GM12873 (cell line): ENCODE measurements at regions not wholly inside any gene's neighbourhood (a gene's known extent, or its start where the extent isn't known, plus 50 kb on each side); places are given as distances from the start of the nearest gene placed in this dataset.

ENCODE experiments used
- TF ChIP-seq, protein P1 (sequence below): IDR thresholded peaks from 2 replicates; pipeline ENCODE4 v1.5.1; 2012; ENCODE audit warnings: low read depth, mild to moderate bottlenecking, moderate library complexity, low read length, control low read depth; ENCODE audit not compliant: insufficient read depth; ENCODE audit errors: missing control alignments

DNA sequence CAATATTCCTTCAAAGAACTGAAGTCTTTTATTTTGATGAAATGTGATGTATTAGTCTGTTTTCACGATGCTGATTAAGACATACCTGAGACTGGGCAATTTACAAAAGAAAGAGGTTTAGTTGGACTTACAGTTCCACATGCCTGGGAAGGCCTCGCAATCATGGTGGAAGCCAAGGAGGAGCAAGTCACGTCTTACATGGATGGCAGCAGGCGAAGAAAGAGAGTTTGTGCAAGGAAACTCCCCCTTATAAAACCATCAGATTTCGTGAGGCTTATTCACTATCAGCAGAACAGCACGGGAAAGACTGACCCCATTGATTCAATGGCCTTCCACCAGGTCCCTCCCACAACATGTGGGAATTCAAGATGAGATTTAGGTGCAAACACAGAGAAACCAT is 750.3 kb upstream of the KCND2 start:
- TF ChIP-seq, protein P1, sequence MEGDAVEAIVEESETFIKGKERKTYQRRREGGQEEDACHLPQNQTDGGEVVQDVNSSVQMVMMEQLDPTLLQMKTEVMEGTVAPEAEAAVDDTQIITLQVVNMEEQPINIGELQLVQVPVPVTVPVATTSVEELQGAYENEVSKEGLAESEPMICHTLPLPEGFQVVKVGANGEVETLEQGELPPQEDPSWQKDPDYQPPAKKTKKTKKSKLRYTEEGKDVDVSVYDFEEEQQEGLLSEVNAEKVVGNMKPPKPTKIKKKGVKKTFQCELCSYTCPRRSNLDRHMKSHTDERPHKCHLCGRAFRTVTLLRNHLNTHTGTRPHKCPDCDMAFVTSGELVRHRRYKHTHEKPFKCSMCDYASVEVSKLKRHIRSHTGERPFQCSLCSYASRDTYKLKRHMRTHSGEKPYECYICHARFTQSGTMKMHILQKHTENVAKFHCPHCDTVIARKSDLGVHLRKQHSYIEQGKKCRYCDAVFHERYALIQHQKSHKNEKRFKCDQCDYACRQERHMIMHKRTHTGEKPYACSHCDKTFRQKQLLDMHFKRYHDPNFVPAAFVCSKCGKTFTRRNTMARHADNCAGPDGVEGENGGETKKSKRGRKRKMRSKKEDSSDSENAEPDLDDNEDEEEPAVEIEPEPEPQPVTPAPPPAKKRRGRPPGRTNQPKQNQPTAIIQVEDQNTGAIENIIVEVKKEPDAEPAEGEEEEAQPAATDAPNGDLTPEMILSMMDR: no peak

GRCh38 chr7:119545118-119545517 is 727.9 kb upstream of the KCND2 start:
- TF ChIP-seq, protein P1: no peak

DNA sequence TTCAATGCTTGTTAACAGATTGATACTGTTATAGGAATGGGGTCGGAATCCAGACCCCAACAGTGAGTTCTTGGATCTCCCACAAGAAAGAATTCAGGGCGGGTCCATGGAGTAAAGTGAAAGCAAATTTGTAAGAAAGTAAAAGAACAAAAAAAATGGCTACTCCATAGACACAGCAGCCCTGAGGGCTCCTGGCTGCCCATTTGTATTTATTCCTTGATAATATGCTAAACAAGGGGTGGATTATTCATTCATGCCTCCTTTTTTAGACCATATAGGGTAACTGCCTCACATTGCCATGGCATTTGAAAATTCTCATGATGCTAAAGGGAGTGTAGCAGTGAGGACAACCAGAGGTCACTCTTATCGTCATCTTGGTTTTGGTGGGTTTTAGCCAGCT is 717.2 kb upstream of the KCND2 start:
- TF ChIP-seq, protein P1: no peak

DNA sequence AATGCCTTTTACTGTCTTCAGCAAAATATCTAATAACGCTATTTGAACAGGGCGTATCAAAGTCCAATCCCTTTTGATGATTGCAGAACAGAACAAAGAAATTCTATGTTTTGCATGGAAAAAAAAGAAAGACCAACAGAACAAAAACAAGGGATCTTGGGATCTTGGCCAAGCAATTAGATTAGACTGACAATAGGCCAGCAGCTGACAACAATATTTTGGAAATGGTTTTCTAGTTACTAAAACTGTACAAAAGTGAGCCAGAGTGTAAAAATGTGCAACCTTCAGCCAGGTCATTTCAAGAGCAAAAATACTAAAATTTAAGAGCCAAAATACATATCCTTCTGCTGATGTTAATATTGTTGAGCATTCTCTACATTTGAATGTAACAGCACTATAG is 716.5 kb upstream of the KCND2 start:
- TF ChIP-seq, protein P1: no peak

DNA sequence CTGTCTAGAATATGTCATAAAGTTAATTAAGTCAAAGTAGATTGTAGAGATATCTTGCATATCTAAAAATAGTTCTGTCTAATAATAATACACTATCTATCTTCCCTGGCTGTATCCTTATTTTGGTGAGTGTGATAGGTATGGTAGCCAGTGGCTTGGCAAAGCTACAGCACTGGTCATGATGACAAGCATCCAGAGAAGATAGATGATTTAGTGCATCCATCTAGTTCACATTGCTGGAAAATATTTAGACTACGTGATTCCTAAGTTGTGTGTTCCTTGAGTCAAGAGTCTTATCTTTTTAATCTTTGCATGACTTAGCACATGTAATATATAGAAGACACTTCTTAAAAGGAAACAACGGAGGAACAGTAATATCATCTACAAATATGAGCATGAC is 711.2 kb upstream of the KCND2 start:
- TF ChIP-seq, protein P1: no peak

- TF ChIP-seq, protein P1: no peak
These were observed 710.1 kb upstream of the KCND2 start for GRCh38 chr7:119562839-119563238.

DNA sequence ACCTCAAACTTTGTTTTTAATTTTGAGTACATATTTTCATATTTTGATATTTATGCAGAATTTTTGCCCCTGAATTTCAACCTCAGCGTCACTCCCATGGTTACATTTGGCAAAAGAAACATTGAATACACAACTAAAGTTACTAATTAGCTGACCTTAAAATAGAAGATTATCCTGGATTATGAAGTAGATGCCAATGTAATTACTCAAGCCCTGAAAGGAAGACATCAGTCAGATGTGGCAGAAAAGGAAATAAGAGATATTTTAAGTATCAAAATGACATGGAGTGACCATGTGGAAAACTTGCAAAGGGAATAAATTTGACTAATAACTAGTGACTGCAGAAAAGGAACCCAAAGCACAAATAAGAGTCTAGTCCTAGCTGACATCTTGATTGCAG is 701.3 kb upstream of the KCND2 start:
- TF ChIP-seq, protein P1: no peak
